Stimulated activated naive CD8-positive, alpha-beta T cell treated with anti-CD3 and anti-CD28 coated beads, Interleukin-15, amount 100 ng/mL, for 72 hours (primary cell): ENCODE measurements at regions not wholly inside any gene's neighbourhood (a gene's known extent, or its start where the extent isn't known, plus 50 kb on each side); places are given as distances from the start of the nearest gene placed in this dataset.
"Not testable (repeated sequence)": the region's sequence is repeated elsewhere in the genome, so short reads cannot be mapped to it uniquely, and the experiment has no call there.

Experiments
- ATAC-seq: fragments of 150-1000 bp; cut with Tn5 transposase; 2 replicates; pipeline ENCODE4 v1.10.0; 2021; ENCODE audit warnings: mild to moderate bottlenecking, moderate library complexity
- DNase-seq, 2 donors: peaks; one replicate each; pipeline ENCODE4 v3.0.0; 2021 to 2022
- H3K27ac Mint-ChIP-seq, 2 donors: one replicate each; pipeline ENCODE4 v1.8.0; 2022; ENCODE audit warnings: mild to moderate bottlenecking in 2 of 2, mixed read lengths in 2 of 2, moderate library complexity in 2 of 2
- H3K27me3 Mint-ChIP-seq: one replicate; pipeline ENCODE4 v1.8.0; 2022; ENCODE audit warnings: mixed read lengths
- H3K4me1 Mint-ChIP-seq: one replicate; pipeline ENCODE4 v1.8.0; 2022; ENCODE audit warnings: mild to moderate bottlenecking, mixed read lengths
- H3K4me3 Mint-ChIP-seq, 2 donors: one replicate each; pipeline ENCODE4 v1.8.0; 2022; ENCODE audit warnings: mild to moderate bottlenecking in 2 of 2, mixed read lengths in 2 of 2, moderate library complexity in 1 of 2
- H3K9me3 Mint-ChIP-seq, 2 donors: one replicate each; pipeline ENCODE4 v1.8.0; 2022; ENCODE audit warnings: mixed read lengths in 2 of 2

DNA sequence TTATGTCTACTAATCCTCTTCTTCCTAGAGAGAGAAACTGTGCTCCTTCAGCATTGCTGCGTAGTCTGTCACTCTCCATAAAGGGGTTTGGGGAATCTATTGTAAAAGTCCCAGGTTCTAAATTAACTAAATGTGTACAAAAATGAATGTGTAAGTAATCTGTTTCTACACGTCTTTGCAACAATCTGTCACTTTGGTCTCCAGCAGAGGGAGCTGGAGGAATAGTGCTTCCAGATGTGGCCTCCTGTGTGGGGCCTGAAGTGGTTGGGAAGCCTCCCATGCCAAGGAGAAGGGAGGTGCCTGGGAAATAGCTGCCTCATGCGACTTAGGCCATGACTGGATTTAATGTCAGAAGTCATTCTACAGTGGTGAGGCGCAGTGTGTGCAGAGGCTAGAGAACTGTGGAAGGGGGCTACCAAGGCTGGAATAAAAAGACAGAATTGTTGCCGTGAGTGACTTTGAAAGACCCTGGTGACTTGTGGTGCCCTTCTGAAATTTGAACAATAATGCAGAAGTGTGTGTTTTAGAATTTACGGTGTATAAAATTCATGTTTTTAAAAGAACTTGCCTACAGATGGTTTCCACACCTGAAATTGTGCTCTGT is 54.5 kb upstream of the UXS1 start:
- H3K27me3 Mint-ChIP-seq, DNase-seq, H3K4me3 Mint-ChIP-seq, H3K9me3 Mint-ChIP-seq, H3K27ac Mint-ChIP-seq: not testable (repeated sequence)
- H3K4me1 Mint-ChIP-seq, result peaks cover 13% of the 10 kb centered on the region
- ATAC-seq, result peak; percentile 40
